Body of pancreas (tissue), 4 donors: ENCODE measurements at regions not wholly inside any gene's neighbourhood (a gene's known extent, or its start where the extent isn't known, plus 50 kb on each side); places are given as distances from the start of the nearest gene placed in this dataset.

Experiments used
- ATAC-seq: fragments of 150-250 bp; one replicate; pipeline ENCODE4 v1.9.1; 2016
- DNase-seq, 4 donors: peaks; one replicate each; pipeline ENCODE4 v3.0.0-alpha.2; 2019
- H3K27ac ChIP-seq, 4 donors: fragments of 200-600 bp; sonication (generic); 1 replicate in 3 of 4; 2 replicates in 1 of 4; pipeline versions ENCODE4 v1.5.1 to v1.6.1; 2016 to 2019; ENCODE audit warnings: mild to moderate bottlenecking in 1 of 4, mixed read lengths in 1 of 4, moderate library complexity in 1 of 4
- H3K27me3 ChIP-seq, 2 donors: fragments of 200-600 bp; sonication (generic); one replicate each; pipeline ENCODE4 v1.6.0; 2016; ENCODE audit warnings: mild to moderate bottlenecking in 1 of 2
- H3K36me3 ChIP-seq, 2 donors: fragments of 200-600 bp; sonication (generic); replicated peaks in 1 of 2; 2 replicates each; pipeline ENCODE4 v1.5.1; 2016; ENCODE audit warnings: low read depth in 2 of 2; ENCODE audit not compliant: insufficient read depth in 1 of 2
- H3K4me1 ChIP-seq: fragments of 200-600 bp; sonication (generic); one replicate; pipeline ENCODE4 v1.6.0; 2016
- H3K4me3 ChIP-seq, 2 donors: fragments of 200-600 bp; sonication (generic); 1 replicate in 1 of 2; 2 replicates in 1 of 2; pipeline ENCODE4 v1.5.1; 2016 to 2019
- H3K9me3 ChIP-seq, 3 donors: fragments of 200-600 bp; sonication (generic); 1 replicate in 2 of 3; 2 replicates in 1 of 3; pipeline ENCODE4 v1.5.1; 2016
- POLR2A ChIP-seq, 3 donors: fragments of 450-650 bp; IDR thresholded peaks; one replicate each; pipeline ENCODE4 v1.6.1; 2016; ENCODE audit warnings: antibody characterized with exemption in 3 of 3, mild to moderate bottlenecking in 2 of 3
- WGBS, 2 donors: methylation state at CpG; one replicate each; pipeline ENCODE4 v1.1.5; 2017; 5-methylcytosine and 5-hydroxymethylcytosine counted together
- intact Hi-C: fragments of 100-400 bp; cut with DNase I; formaldehyde crosslinking; loops from one replicate; pipeline ENCODE4 v1.15.1; 2023
- TF ChIP-seq, protein P1 (sequence below), 7 experiments: fragments of 450-650 bp in 4 of 7; fragments of 200-600 bp in 3 of 7; sonication (generic) in 3 of 7; IDR thresholded peaks; one replicate each; pipeline ENCODE4 v1.5.1; 2016 to 2019; ENCODE audit warnings: antibody characterized with exemption in 7 of 7

- Histone ChIP-seq H3K27me3 (no peaks in the 10 kb centered on the region), H3K4me1 (no peaks in the 10 kb centered on the region), H3K4me3 (no peak overlapping the region), H3K9me3 (no peaks in the 10 kb centered on the region), H3K27ac (no peak overlapping the region), H3K36me3 (no peaks in the 10 kb centered on the region)
- TF ChIP-seq, protein P1, sequence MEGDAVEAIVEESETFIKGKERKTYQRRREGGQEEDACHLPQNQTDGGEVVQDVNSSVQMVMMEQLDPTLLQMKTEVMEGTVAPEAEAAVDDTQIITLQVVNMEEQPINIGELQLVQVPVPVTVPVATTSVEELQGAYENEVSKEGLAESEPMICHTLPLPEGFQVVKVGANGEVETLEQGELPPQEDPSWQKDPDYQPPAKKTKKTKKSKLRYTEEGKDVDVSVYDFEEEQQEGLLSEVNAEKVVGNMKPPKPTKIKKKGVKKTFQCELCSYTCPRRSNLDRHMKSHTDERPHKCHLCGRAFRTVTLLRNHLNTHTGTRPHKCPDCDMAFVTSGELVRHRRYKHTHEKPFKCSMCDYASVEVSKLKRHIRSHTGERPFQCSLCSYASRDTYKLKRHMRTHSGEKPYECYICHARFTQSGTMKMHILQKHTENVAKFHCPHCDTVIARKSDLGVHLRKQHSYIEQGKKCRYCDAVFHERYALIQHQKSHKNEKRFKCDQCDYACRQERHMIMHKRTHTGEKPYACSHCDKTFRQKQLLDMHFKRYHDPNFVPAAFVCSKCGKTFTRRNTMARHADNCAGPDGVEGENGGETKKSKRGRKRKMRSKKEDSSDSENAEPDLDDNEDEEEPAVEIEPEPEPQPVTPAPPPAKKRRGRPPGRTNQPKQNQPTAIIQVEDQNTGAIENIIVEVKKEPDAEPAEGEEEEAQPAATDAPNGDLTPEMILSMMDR (IDR thresholded peaks at IDR 0.05), result no peak
- TF ChIP-seq POLR2A (IDR thresholded peaks at IDR 0.05), result no peak
- no peak for ATAC-seq
- no peak for DNase-seq
- 43 to 46% methylated on average over 15 of the region's 15 CpGs for WGBS, 2 donors
- intact Hi-C loops, result no loop called here
These were observed 55.2 kb upstream of the MAFB start for GRCh38 chr20:40744072-40744817.

DNA sequence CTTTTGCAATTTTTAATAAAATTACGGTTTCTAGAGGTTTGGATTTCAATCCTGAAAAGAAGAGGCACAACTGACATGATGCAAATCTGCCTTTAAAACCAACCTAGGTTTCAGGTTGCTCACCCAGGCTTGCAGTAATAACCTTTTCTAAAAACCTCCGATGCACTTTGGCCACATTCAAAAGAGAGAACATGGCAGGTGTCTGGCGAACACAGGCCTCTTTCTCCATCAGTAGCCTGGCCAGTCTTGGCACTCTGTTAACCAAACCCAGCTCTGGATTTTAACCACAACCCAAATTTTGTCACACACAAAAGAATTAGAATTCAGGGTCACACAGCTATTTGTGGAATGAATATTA, 55.8 kb upstream of the MAFB start:
- intact Hi-C loops, result no loop called here
- ATAC-seq (no peak), DNase-seq (no peak)
- no peak overlapping the region for H3K4me3 ChIP-seq
- WGBS, 2 donors, result 38 to 59% methylated on average over 3 of the region's 3 CpGs
- no peak overlapping the region for H3K27ac ChIP-seq
- H3K9me3 ChIP-seq, result no peaks in the 10 kb centered on the region
- no peaks in the 10 kb centered on the region for H3K36me3 ChIP-seq
- no peaks in the 10 kb centered on the region for H3K27me3 ChIP-seq
- TF ChIP-seq POLR2A (IDR thresholded peaks at IDR 0.05), result no peak
- TF ChIP-seq, protein P1 (IDR thresholded peaks at IDR 0.05), result no peak
- H3K4me1 ChIP-seq, result no peaks in the 10 kb centered on the region

- H3K27me3 ChIP-seq, result no peaks in the 10 kb centered on the region
- no peaks in the 10 kb centered on the region for H3K36me3 ChIP-seq
- WGBS, 2 donors, result 71 to 80% methylated on average over 4 to 5 of the region's 5 CpGs
- H3K27ac ChIP-seq, result no peak overlapping the region
- no peaks in the 10 kb centered on the region for H3K4me1 ChIP-seq
- intact Hi-C loops, result no loop called here
- ATAC-seq (no peak), DNase-seq (no peak)
- H3K4me3 ChIP-seq, result no peak overlapping the region
- TF ChIP-seq, protein P1 (IDR thresholded peaks at IDR 0.05), result no peak
- no peak for TF ChIP-seq POLR2A (IDR thresholded peaks at IDR 0.05)
- H3K9me3 ChIP-seq, result no peaks in the 10 kb centered on the region
These were observed 57.2 kb upstream of the MAFB start for GRCh38 chr20:40746251-40746650.

GRCh38 chr20:40748182-40748581, 59.1 kb upstream of the MAFB start:
- H3K4me3 ChIP-seq, result no peak overlapping the region
- DNase-seq (no peak), ATAC-seq (no peak)
- TF ChIP-seq, protein P1 (IDR thresholded peaks at IDR 0.05), result no peak
- no peak for TF ChIP-seq POLR2A (IDR thresholded peaks at IDR 0.05)
- H3K9me3 ChIP-seq, result no peaks in the 10 kb centered on the region
- H3K27ac ChIP-seq, result no peak overlapping the region
- intact Hi-C loops, result no loop called here
- 67 to 69% methylated on average over 3 of the region's 3 CpGs for WGBS, 2 donors
- no peaks in the 10 kb centered on the region for H3K4me1 ChIP-seq
- no peaks in the 10 kb centered on the region for H3K27me3 ChIP-seq
- no peaks in the 10 kb centered on the region for H3K36me3 ChIP-seq

GRCh38 chr20:40749985-40750506, 61.0 kb upstream of the MAFB start:
- Histone ChIP-seq H3K36me3 (no peaks in the 10 kb centered on the region), H3K4me3 (no peak overlapping the region), H3K27ac (no peak overlapping the region), H3K9me3 (no peaks in the 10 kb centered on the region), H3K27me3 (no peaks in the 10 kb centered on the region), H3K4me1 (no peaks in the 10 kb centered on the region)
- no peak for TF ChIP-seq POLR2A (IDR thresholded peaks at IDR 0.05)
- TF ChIP-seq, protein P1 (IDR thresholded peaks at IDR 0.05), result no peak
- intact Hi-C loops, result no loop called here
- peak; percentile 21 for ATAC-seq
- WGBS, 2 donors, result 56 to 71% methylated on average over 2 of the region's 2 CpGs
- no peak for DNase-seq
